GM19468 (cell line): ENCODE measurements at regions not wholly inside any gene's neighbourhood (a gene's known extent, or its start where the extent isn't known, plus 50 kb on each side); places are given as distances from the start of the nearest gene placed in this dataset.
"Not testable (repeated sequence)": the region's sequence is repeated elsewhere in the genome, so short reads cannot be mapped to it uniquely, and the experiment has no call there.

Experiments used
- ATAC-seq: cut with Tn5 transposase; IDR thresholded peaks from one replicate; pipeline ENCODE4 v1.9.1; 2021; ENCODE audit warnings: mild to moderate bottlenecking, moderate library complexity, moderate number of reproducible peaks; ENCODE audit not compliant: unreplicated experiment; ENCODE audit errors: extremely low read depth

GRCh38 chrX:131869182-131869581 lies 153.9 kb upstream of the STK26 start:
- ATAC-seq = no peak

- no peak for ATAC-seq
These were observed 148.8 kb upstream of the STK26 start for GRCh38 chrX:131874300-131874699.

- ATAC-seq = not testable (repeated sequence)
These were observed 147.3 kb upstream of the STK26 start for GRCh38 chrX:131875827-131876226.

- no peak for ATAC-seq
These were observed 141.9 kb upstream of the STK26 start for GRCh38 chrX:131881194-131881593.

GRCh38 chrX:131885042-131885441 lies 138.1 kb upstream of the STK26 start:
- ATAC-seq = not testable (repeated sequence)

- ATAC-seq = not testable (repeated sequence)
These were observed 129.2 kb upstream of the STK26 start for GRCh38 chrX:131893857-131894256.

- no peak for ATAC-seq
These were observed 128.1 kb upstream of the STK26 start for GRCh38 chrX:131894995-131895394.

GRCh38 chrX:131895807-131896206 lies 127.3 kb upstream of the STK26 start:
- no peak for ATAC-seq

- no peak for ATAC-seq
These were observed 121.6 kb upstream of the STK26 start for GRCh38 chrX:131901546-131901945.

GRCh38 chrX:131907488-131908314 lies 115.4 kb upstream of the STK26 start:
- no peak for ATAC-seq

GRCh38 chrX:131910586-131910985 lies 112.5 kb upstream of the STK26 start:
- no peak for ATAC-seq

GRCh38 chrX:131915488-131915887 lies 107.6 kb upstream of the STK26 start:
- ATAC-seq = no peak

GRCh38 chrX:131917588-131917987 lies 105.5 kb upstream of the STK26 start:
- no peak for ATAC-seq

- ATAC-seq = no peak
These were observed 104.3 kb upstream of the STK26 start for GRCh38 chrX:131918839-131919238.

- ATAC-seq = no peak
These were observed 99.4 kb upstream of the STK26 start for GRCh38 chrX:131923614-131924250.

GRCh38 chrX:131938749-131939148 lies 84.4 kb upstream of the STK26 start:
- ATAC-seq = no peak

- no peak for ATAC-seq
These were observed 81.1 kb upstream of the STK26 start for GRCh38 chrX:131942034-131942433.

- no peak for ATAC-seq
These were observed 77.9 kb upstream of the STK26 start for GRCh38 chrX:131944936-131945902.

GRCh38 chrX:131951166-131951565 lies 71.9 kb upstream of the STK26 start:
- no peak for ATAC-seq

- no peak for ATAC-seq
These were observed 67.9 kb upstream of the STK26 start for GRCh38 chrX:131955099-131955777.
